Stimulated activated CD4-positive, alpha-beta T cell treated with anti-CD3 and anti-CD28 coated beads, Interleukin-12 subunit alpha, Interleukin-12 subunit beta, amount 100 ng/mL, for 24 hours (primary cell): ENCODE measurements at regions not wholly inside any gene's neighbourhood (a gene's known extent, or its start where the extent isn't known, plus 50 kb on each side); places are given as distances from the start of the nearest gene placed in this dataset.

Experiments
- DNase-seq, 2 experiments: peaks; one replicate each; pipeline ENCODE4 v3.0.0-alpha.2; 2020; ENCODE audit warnings: low read depth in 2 of 2

GRCh38 chr13:39159846-39160370 lies 121.7 kb downstream of the NHLRC3 start:
- DNase-seq = no peak

- no peak for DNase-seq
These were observed 128.8 kb downstream of the NHLRC3 start for GRCh38 chr13:39167018-39167417.

- DNase-seq = no peak
These were observed 132.5 kb downstream of the NHLRC3 start for GRCh38 chr13:39170711-39171110.

GRCh38 chr13:39185326-39185725 lies 147.1 kb downstream of the NHLRC3 start:
- DNase-seq = no peak

- no peak for DNase-seq
These were observed 148.1 kb downstream of the NHLRC3 start for GRCh38 chr13:39186205-39186875.

GRCh38 chr13:39189778-39190177 lies 151.5 kb downstream of the NHLRC3 start:
- DNase-seq = no peak

- DNase-seq = no peak
These were observed 158.8 kb downstream of the NHLRC3 start for GRCh38 chr13:39196965-39197646.

- no peak for DNase-seq
These were observed 159.4 kb downstream of the NHLRC3 start for GRCh38 chr13:39197647-39198007.

GRCh38 chr13:39200249-39200910 lies 162.1 kb downstream of the NHLRC3 start:
- no peak for DNase-seq

- DNase-seq = no peak
These were observed 162.9 kb downstream of the NHLRC3 start for GRCh38 chr13:39201180-39201579.

GRCh38 chr13:39202746-39203145 lies 164.5 kb downstream of the NHLRC3 start:
- no peak for DNase-seq

- DNase-seq = no peak
These were observed 170.4 kb downstream of the NHLRC3 start for GRCh38 chr13:39208636-39209035.

GRCh38 chr13:39209731-39210531 lies 171.7 kb downstream of the NHLRC3 start:
- DNase-seq = no peak

GRCh38 chr13:39210961-39211534 lies 172.8 kb downstream of the NHLRC3 start:
- no peak for DNase-seq

GRCh38 chr13:39215971-39216370 lies 177.7 kb downstream of the NHLRC3 start:
- no peak for DNase-seq

GRCh38 chr13:39217471-39217870 lies 179.2 kb downstream of the NHLRC3 start:
- DNase-seq = no peak

- no peak for DNase-seq
These were observed 186.5 kb downstream of the NHLRC3 start for GRCh38 chr13:39224671-39225240.

- DNase-seq = no peak
These were observed 187.6 kb downstream of the NHLRC3 start for GRCh38 chr13:39225860-39226259.

GRCh38 chr13:39226359-39226758 lies 188.1 kb downstream of the NHLRC3 start:
- DNase-seq = no peak

- DNase-seq = no peak
These were observed 194.2 kb downstream of the NHLRC3 start for GRCh38 chr13:39232401-39232980.

- DNase-seq = no peak
These were observed 194.7 kb downstream of the NHLRC3 start for GRCh38 chr13:39232999-39233398.
